ENCODE measurements at regions not wholly inside any gene's neighbourhood (a gene's known extent, or its start where the extent isn't known, plus 50 kb on each side); places are given as distances from the start of the nearest gene placed in this dataset.

- Histone ChIP-seq H3K36me3 (ENCODE audit: control insufficient read depth in 2 of 2, insufficient read depth in 2 of 2, low read length in 1 of 2) (no peaks in the 10 kb centered on the region), H4K20me1 (ENCODE audit: control insufficient read depth, insufficient read depth) (no peaks in the 10 kb centered on the region), H3K9ac (ENCODE audit: control insufficient read depth, insufficient read depth, low read length) (no peak overlapping the region), H2AFZ (ENCODE audit: control insufficient read depth, low read depth, low read length) (no peak overlapping the region), H3K4me1 (ENCODE audit: control insufficient read depth, insufficient read depth, low read length) (no peaks in the 10 kb centered on the region), H3K9me3 (replicated peaks; ENCODE audit: control insufficient read depth, insufficient read depth, low read length) (no peaks in the 10 kb centered on the region), H3K4me3 (no peak overlapping the region), H3K27me3 (replicated peaks in 1 of 2; ENCODE audit: control insufficient read depth in 2 of 2, insufficient read depth in 2 of 2, low read length in 1 of 2) (no peaks in the 10 kb centered on the region; a peak in 1 of 4 replicates), H3K79me2 (ENCODE audit: control insufficient read depth, insufficient read depth, low read length) (no peaks in the 10 kb centered on the region), H3K27ac (ENCODE audit: control insufficient read depth, insufficient read depth) (no peak overlapping the region), H3K4me2 (ENCODE audit: control insufficient read depth, insufficient read depth) (no peak overlapping the region)
- in situ Hi-C loops (cut with MboI) (no loop called here), intact Hi-C loops (cut with micrococcal nuclease; ENCODE audit: unreplicated experiment) (no loop called here)
- SMC1A ChIA-PET (ENCODE audit: uncharacterized antibody, unreplicated experiment): no interaction called here
- BruUV-seq (replicated peaks): no TSS peak
- POLR2A ChIA-PET: no interaction called here
- ATAC-seq (no peak), DNase-seq (ENCODE audit: low read depth, low spot score) (no peak), FAIRE-seq (no peak)
- RAD21 ChIA-PET (ENCODE audit: unreplicated experiment): no interaction called here
- CTCF ChIA-PET: no interaction called here
- TF ChIP-seq NR2F1 (conservative IDR thresholded peaks at IDR 0.05) (no peak), JUNB (IDR thresholded peaks at IDR 0.05) (no peak), MYC (IDR thresholded peaks at IDR 0.05; ENCODE audit: insufficient read depth, insufficient read length, insufficient replicate concordance, low read length, severe bottlenecking) (no peak), STAT1 (conservative IDR thresholded peaks at IDR 0.05) (no peak), NFXL1 (IDR thresholded peaks at IDR 0.05; ENCODE audit: borderline replicate concordance) (no peak)
- TF ChIP-seq, protein P1, sequence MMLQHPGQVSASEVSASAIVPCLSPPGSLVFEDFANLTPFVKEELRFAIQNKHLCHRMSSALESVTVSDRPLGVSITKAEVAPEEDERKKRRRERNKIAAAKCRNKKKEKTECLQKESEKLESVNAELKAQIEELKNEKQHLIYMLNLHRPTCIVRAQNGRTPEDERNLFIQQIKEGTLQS (IDR thresholded peaks at IDR 0.05; ENCODE audit: borderline replicate concordance, extremely low read depth, low read depth, low read length): no peak
- TF ChIP-seq, protein P2, sequence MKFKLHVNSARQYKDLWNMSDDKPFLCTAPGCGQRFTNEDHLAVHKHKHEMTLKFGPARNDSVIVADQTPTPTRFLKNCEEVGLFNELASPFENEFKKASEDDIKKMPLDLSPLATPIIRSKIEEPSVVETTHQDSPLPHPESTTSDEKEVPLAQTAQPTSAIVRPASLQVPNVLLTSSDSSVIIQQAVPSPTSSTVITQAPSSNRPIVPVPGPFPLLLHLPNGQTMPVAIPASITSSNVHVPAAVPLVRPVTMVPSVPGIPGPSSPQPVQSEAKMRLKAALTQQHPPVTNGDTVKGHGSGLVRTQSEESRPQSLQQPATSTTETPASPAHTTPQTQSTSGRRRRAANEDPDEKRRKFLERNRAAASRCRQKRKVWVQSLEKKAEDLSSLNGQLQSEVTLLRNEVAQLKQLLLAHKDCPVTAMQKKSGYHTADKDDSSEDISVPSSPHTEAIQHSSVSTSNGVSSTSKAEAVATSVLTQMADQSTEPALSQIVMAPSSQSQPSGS (IDR thresholded peaks at IDR 0.05; ENCODE audit: low read length): no peak
- 18% methylated on average over 6 of the region's 6 CpGs for WGBS (ENCODE audit: insufficient coverage, insufficient replicate concordance, low lambda C conversion rate, missing lambda C conversion rate)
Observed at GRCh38 chr16:86095906-86096485, 197.0 kb downstream of the IRF8 start.

Data from GM12878 (cell line).